Mesothelial cell of epicardium (in vitro differentiated cells): ENCODE measurements at regions not wholly inside any gene's neighbourhood (a gene's known extent, or its start where the extent isn't known, plus 50 kb on each side); places are given as distances from the start of the nearest gene placed in this dataset.

Experiments used
- DNase-seq, 2 experiments: peaks; one replicate each; pipeline ENCODE4 v3.0.0; 2021; ENCODE audit warnings: low spot score in 2 of 2; ENCODE audit not compliant: unreplicated experiment in 2 of 2
- H3K27ac Mint-ChIP-seq: 2 replicates; pipeline ENCODE4 v1.8.0; 2021; ENCODE audit warnings: mixed read lengths
- H3K27me3 Mint-ChIP-seq: 2 replicates; pipeline ENCODE4 v1.8.0; 2021; ENCODE audit warnings: low read depth, mixed read lengths
- H3K36me3 Mint-ChIP-seq: 2 replicates; pipeline ENCODE4 v1.8.0; 2021; ENCODE audit warnings: mixed read lengths
- H3K4me1 Mint-ChIP-seq: 2 replicates; pipeline ENCODE4 v1.8.0; 2021; ENCODE audit warnings: mixed read lengths
- H3K4me3 Mint-ChIP-seq: 2 replicates; pipeline ENCODE4 v1.8.0; 2021; ENCODE audit warnings: mild to moderate bottlenecking, moderate library complexity, mixed read lengths
- H3K9me3 Mint-ChIP-seq: 2 replicates; pipeline ENCODE4 v1.8.0; 2021; ENCODE audit warnings: mixed read lengths
- TF ChIP-seq, protein P1 (sequence below): fragments of 200-600 bp; sonication (generic); IDR thresholded peaks from one replicate; pipeline ENCODE4 v1.5.0; 2021; ENCODE audit warnings: antibody characterized with exemption; ENCODE audit not compliant: unreplicated experiment

DNA sequence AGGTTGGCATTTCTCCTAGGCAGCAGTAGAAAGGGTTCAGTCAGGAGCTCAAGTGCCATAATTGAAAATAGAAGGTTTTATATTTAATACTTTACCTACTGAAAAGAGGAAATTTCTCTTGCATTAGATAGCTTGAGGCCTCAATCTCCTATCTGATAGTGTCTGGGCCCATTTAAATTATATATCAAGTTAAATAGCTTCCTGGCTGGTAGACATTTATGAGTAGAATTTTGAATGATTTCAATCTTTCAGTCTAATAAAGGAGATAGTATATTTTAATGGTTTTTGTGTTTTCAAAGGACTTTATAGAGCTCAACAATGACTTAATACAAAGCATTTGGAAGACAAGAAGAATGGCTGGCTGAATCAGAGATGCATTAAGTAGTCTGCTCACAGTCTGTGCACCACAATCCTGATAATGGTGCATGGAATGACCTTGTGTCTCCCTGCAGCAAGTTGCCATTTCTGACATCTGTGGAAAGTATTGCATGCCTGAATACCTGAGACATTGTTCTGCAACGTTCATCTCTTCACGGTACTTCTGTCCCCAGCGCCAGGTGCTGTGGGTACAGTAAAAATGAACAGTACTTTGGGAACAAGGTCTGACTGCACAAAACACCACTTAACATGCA is 974.1 kb downstream of the TMTC2 start:
- Mint-ChIP-seq H3K36me3 (no peaks in the 10 kb centered on the region), H3K9me3 (no peaks in the 10 kb centered on the region), H3K27me3 (peaks cover 4% of the 10 kb centered on the region), H3K4me3 (no peak overlapping the region), H3K4me1 (peaks cover 35% of the 10 kb centered on the region), H3K27ac (no peak overlapping the region)
- DNase-seq = no peak
- TF ChIP-seq, protein P1, sequence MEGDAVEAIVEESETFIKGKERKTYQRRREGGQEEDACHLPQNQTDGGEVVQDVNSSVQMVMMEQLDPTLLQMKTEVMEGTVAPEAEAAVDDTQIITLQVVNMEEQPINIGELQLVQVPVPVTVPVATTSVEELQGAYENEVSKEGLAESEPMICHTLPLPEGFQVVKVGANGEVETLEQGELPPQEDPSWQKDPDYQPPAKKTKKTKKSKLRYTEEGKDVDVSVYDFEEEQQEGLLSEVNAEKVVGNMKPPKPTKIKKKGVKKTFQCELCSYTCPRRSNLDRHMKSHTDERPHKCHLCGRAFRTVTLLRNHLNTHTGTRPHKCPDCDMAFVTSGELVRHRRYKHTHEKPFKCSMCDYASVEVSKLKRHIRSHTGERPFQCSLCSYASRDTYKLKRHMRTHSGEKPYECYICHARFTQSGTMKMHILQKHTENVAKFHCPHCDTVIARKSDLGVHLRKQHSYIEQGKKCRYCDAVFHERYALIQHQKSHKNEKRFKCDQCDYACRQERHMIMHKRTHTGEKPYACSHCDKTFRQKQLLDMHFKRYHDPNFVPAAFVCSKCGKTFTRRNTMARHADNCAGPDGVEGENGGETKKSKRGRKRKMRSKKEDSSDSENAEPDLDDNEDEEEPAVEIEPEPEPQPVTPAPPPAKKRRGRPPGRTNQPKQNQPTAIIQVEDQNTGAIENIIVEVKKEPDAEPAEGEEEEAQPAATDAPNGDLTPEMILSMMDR = no peak

DNA sequence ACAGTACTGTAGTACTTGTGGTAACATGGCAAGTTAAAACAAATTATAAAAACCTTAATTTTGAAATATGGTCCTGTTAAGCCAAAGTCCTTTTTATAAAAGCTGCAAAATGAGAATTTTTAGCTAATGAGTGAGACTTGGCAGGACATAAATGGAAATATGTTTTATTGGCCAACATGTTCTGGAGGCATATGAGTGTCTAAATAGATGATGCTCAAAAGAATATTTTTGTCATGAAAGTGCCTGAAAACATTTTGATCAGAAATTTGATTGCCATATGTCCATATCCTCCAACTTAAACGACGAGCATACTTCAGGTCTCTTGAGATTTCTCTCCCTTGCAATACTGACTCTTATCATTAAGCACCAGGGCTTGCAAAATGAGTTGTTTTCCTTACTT is 972.6 kb downstream of the TMTC2 start:
- H3K4me1 Mint-ChIP-seq = peaks cover 29% of the 10 kb centered on the region
- DNase-seq = no peak
- H3K4me3 Mint-ChIP-seq = no peak overlapping the region
- TF ChIP-seq, protein P1 = no peak
- H3K27me3 Mint-ChIP-seq = peaks cover 5% of the 10 kb centered on the region
- no peaks in the 10 kb centered on the region for H3K36me3 Mint-ChIP-seq
- no peaks in the 10 kb centered on the region for H3K9me3 Mint-ChIP-seq
- no peak overlapping the region for H3K27ac Mint-ChIP-seq

DNA sequence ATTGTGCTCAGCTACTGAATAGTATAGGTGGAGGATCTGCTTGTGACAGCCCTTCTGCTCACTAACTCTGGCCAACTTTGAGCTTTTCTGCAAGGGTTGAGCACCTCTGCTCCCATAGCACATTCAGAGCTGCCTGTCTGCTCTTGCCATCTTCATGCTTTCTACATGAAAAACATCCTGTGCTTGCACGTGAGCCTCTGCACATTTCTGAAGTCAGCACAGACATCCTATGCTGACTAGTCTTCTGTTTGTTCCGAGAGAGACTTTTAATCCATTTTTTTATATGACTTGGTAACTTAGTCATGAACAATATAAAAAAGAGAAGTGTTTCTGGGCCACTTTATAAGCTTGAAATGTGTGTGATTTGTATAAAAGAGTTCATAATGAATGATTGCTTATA is 969.3 kb downstream of the TMTC2 start:
- TF ChIP-seq, protein P1 = no peak
- Mint-ChIP-seq H3K27ac (no peak overlapping the region), H3K27me3 (peaks cover 7% of the 10 kb centered on the region), H3K4me1 (peaks cover 12% of the 10 kb centered on the region), H3K36me3 (peaks cover 5% of the 10 kb centered on the region), H3K4me3 (no peak overlapping the region), H3K9me3 (peaks cover 28% of the 10 kb centered on the region)
- no peak for DNase-seq

DNA sequence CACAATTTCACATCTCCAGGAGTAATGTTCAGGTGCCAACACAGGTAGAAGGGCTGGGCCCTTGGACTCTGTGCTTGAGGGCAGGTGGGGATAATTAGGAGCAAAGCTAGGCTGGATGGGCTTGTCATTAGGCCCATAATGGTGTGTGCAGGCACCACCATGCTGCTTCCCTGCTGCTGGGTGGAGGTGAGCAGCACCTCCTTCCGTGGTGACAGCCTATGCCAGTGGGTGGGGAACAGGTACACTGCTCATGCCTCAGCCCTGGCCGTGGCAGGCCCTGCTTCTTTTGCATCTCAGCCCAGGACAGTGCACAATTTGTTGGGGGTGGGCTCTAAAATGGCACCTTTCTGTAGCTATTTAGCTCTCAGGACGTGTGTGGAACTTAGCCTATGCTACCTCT is 955.5 kb downstream of the TMTC2 start:
- TF ChIP-seq, protein P1 = no peak
- peaks cover 5% of the 10 kb centered on the region for H3K36me3 Mint-ChIP-seq
- no peak overlapping the region for H3K4me3 Mint-ChIP-seq
- H3K4me1 Mint-ChIP-seq = no peaks in the 10 kb centered on the region
- peaks cover 25% of the 10 kb centered on the region for H3K9me3 Mint-ChIP-seq
- no peak overlapping the region for H3K27ac Mint-ChIP-seq
- H3K27me3 Mint-ChIP-seq = no peaks in the 10 kb centered on the region
- no peak for DNase-seq

DNA sequence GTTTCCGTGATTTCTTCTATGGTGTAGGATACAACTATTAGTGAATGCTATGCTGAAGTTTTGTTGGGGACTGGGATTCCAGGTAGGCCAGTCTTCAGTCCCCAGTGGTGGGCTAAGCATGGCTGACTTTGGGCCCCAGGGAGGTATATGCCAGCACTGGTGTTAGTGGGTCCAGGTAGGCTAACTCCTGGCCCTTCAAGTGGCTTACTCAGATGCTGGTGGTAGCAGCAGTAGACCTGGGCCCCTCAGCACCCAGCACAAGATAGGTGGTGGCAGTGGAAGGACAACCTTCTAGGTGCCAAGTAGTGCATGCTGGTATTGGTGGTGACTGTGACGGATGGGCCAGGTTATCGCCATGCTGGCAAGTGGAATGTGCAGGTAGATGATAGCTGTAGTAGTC is 955.1 kb downstream of the TMTC2 start:
- Mint-ChIP-seq H3K27ac (no peak overlapping the region), H3K4me3 (no peak overlapping the region), H3K27me3 (no peaks in the 10 kb centered on the region), H3K9me3 (peaks cover 25% of the 10 kb centered on the region), H3K36me3 (peaks cover 5% of the 10 kb centered on the region), H3K4me1 (no peaks in the 10 kb centered on the region)
- DNase-seq = no peak
- TF ChIP-seq, protein P1 = no peak
